IMR-90 (cell line): ENCODE measurements at regions not wholly inside any gene's neighbourhood (a gene's known extent, or its start where the extent isn't known, plus 50 kb on each side); places are given as distances from the start of the nearest gene placed in this dataset.

Experiments used
- ATAC-seq: fragments of 200-7000 bp; cut with Tn5 transposase; 2 replicates; pipeline ENCODE4 v1.9.1; 2020; ENCODE audit warnings: low read depth, mild to moderate bottlenecking, moderate library complexity
- BruUV-seq: library from RNA; stranded (reverse); fragments of 400-500 nt; replicated peaks from 2 replicates; lab custom pipeline; 2021; lab: Mats Ljungman, UMichigan
- CTCF ChIA-PET: fragments of 300-600 bp; formaldehyde crosslinking; extraction: SDS; loops from one replicate; lab custom pipeline; 2021; ENCODE audit warnings: antibody characterized with exemption; lab: Yijun Ruan, JAX
- POLR2A ChIA-PET: fragments of 300-600 bp; sonication (Branson Sonifier 250); formaldehyde crosslinking; loops from one replicate; lab custom pipeline; 2022; ENCODE audit warnings: antibody characterized with exemption; ENCODE audit not compliant: unreplicated experiment; lab: Charles Lee
- DNase-seq: peaks from one replicate; pipeline ENCODE4 v3.0.0; 2013
- H2AFZ ChIP-seq: replicated peaks from 2 replicates; pipeline ENCODE3; 2013; ENCODE audit warnings: low read length, mild to moderate bottlenecking; ENCODE audit not compliant: poor library complexity
- H2AK5ac ChIP-seq: 2 replicates; pipeline ENCODE4 v1.6.1; 2013; ENCODE audit warnings: low read depth, low read length, inconsistent platforms
- H2AK9ac ChIP-seq: replicated peaks from 2 replicates; pipeline ENCODE3; 2013; ENCODE audit warnings: mild to moderate bottlenecking, low read depth, low read length, moderate library complexity; ENCODE audit not compliant: poor library complexity
- H2BK120ac ChIP-seq: 2 replicates; pipeline ENCODE4 v1.6.1; 2013; ENCODE audit warnings: low read depth, low read length, inconsistent platforms
- H2BK15ac ChIP-seq: 3 replicates; pipeline ENCODE4 v1.6.1; 2013; ENCODE audit warnings: low read depth, low read length, inconsistent platforms
- H2BK20ac ChIP-seq: 2 replicates; pipeline ENCODE4 v1.6.1; 2013; ENCODE audit warnings: low read depth, mild to moderate bottlenecking, inconsistent platforms, low read length, moderate library complexity
- H2BK5ac ChIP-seq: 2 replicates; pipeline ENCODE4 v1.6.1; 2013; ENCODE audit warnings: mild to moderate bottlenecking, low read depth, low read length, inconsistent platforms; ENCODE audit not compliant: poor library complexity, severe bottlenecking
- H3K14ac ChIP-seq: replicated peaks from 2 replicates; pipeline ENCODE4 v1.6.1; 2013; ENCODE audit warnings: low read depth, low read length, inconsistent platforms
- H3K18ac ChIP-seq: 2 replicates; pipeline ENCODE4 v1.6.1; 2013; ENCODE audit warnings: low read depth, low read length, control low read depth
- H3K23ac ChIP-seq: 2 replicates; pipeline ENCODE4 v1.6.1; 2013; ENCODE audit warnings: low read depth, low read length, inconsistent platforms
- H3K27ac ChIP-seq: 2 replicates; pipeline ENCODE4 v1.5.1; 2013; ENCODE audit warnings: mild to moderate bottlenecking, control low read depth, low read length; ENCODE audit not compliant: insufficient read depth
- H3K27me3 ChIP-seq: 2 replicates; pipeline ENCODE4 v1.6.1; 2013; ENCODE audit warnings: low read length; ENCODE audit not compliant: control insufficient read depth, insufficient read depth
- H3K36me3 ChIP-seq: 2 replicates; pipeline ENCODE4 v1.6.1; 2013; ENCODE audit warnings: low read length, mixed read lengths; ENCODE audit not compliant: control insufficient read depth, insufficient read depth
- H3K4ac ChIP-seq: 2 replicates; pipeline ENCODE4 v1.6.1; 2013; ENCODE audit warnings: low read depth, low read length, inconsistent platforms
- H3K4me1 ChIP-seq: 2 replicates; pipeline ENCODE4 v1.6.1; 2013; ENCODE audit warnings: low read length, mixed read lengths; ENCODE audit not compliant: control insufficient read depth, insufficient read depth
- H3K4me2 ChIP-seq: 2 replicates; pipeline ENCODE4 v1.6.1; 2013; ENCODE audit warnings: low read depth, mild to moderate bottlenecking, control low read depth, low read length, moderate library complexity
- H3K4me3 ChIP-seq: 2 replicates; pipeline ENCODE4 v1.5.1; 2013; ENCODE audit warnings: low read depth, mild to moderate bottlenecking, control low read depth, low read length, moderate library complexity; ENCODE audit not compliant: insufficient read depth
- H3K56ac ChIP-seq: 2 replicates; pipeline ENCODE4 v1.6.1; 2013; ENCODE audit warnings: low read length, inconsistent platforms; ENCODE audit not compliant: insufficient read depth; ENCODE audit errors: extremely low read depth
- H3K79me1 ChIP-seq, 2 experiments: 2 replicates each; pipeline ENCODE4 v1.6.1; 2013; ENCODE audit warnings: low read length in 2 of 2, inconsistent platforms in 1 of 2, low read depth in 1 of 2
- H3K9ac ChIP-seq: 2 replicates; pipeline ENCODE4 v1.6.1; 2013; ENCODE audit warnings: low read depth, low read length, control low read depth
- H3K9me1 ChIP-seq: 2 replicates; pipeline ENCODE4 v1.6.1; 2013; ENCODE audit warnings: low read length, inconsistent platforms; ENCODE audit not compliant: insufficient read depth
- H3K9me3 ChIP-seq: 2 replicates; pipeline ENCODE4 v1.6.1; 2013; ENCODE audit warnings: low read length; ENCODE audit not compliant: control insufficient read depth, insufficient read depth
- H4K20me1 ChIP-seq: 2 replicates; pipeline ENCODE4 v1.6.1; 2013; ENCODE audit warnings: low read length, inconsistent platforms; ENCODE audit not compliant: insufficient read depth
- H4K5ac ChIP-seq: 2 replicates; pipeline ENCODE4 v1.6.1; 2013; ENCODE audit warnings: mild to moderate bottlenecking, low read depth, low read length, control low read depth
- H4K8ac ChIP-seq, 2 experiments: 2 replicates each; pipeline ENCODE4 v1.6.1; 2013; ENCODE audit warnings: low read depth in 2 of 2, low read length in 2 of 2, control low read depth in 1 of 2, inconsistent platforms in 1 of 2
- H4K91ac ChIP-seq: 2 replicates; pipeline ENCODE4 v1.6.1; 2013; ENCODE audit warnings: low read depth, low read length, inconsistent platforms; ENCODE audit not compliant: insufficient read depth
- NFE2L2 ChIP-seq: fragments of 150-350 bp; IDR thresholded peaks from 2 replicates; pipeline ENCODE4 v1.6.1; 2016; ENCODE audit warnings: low read depth, mild to moderate bottlenecking, low read length
- RAD21 ChIP-seq: IDR thresholded peaks from 2 replicates; pipeline ENCODE4 v1.6.1; 2012; ENCODE audit warnings: low read length, improper control_type of control experiment
- WGBS, 2 experiments: methylation state at CpG; one replicate each; pipeline versions ENCODE4 v1.1.5 to v1.1.7; 2013; ENCODE audit warnings: missing lambda C conversion rate in 2 of 2; ENCODE audit not compliant: insufficient read length in 1 of 2; ENCODE audit errors: extremely low coverage in 2 of 2; 5-methylcytosine and 5-hydroxymethylcytosine counted together
- dilution Hi-C: fragments of 300-500 bp; cut with HindIII; formaldehyde crosslinking; loops from one replicate; pipeline ENCODE4 v1.14.3; 2018; ENCODE audit warnings: low sequenced_read_pairs; ENCODE audit not compliant: unreplicated experiment
- in situ Hi-C: fragments of 300-500 bp; cut with MboI; formaldehyde crosslinking; loops from 3 replicates; pipeline ENCODE4 v1.14.3; 2019; ENCODE audit warnings: low sequenced_read_pairs, inconsistent platforms, mixed read lengths
- intact Hi-C: fragments of 100-400 bp; cut with micrococcal nuclease; formaldehyde crosslinking; loops from 2 replicates; pipeline ENCODE4 v1.10.0; 2022

DNA sequence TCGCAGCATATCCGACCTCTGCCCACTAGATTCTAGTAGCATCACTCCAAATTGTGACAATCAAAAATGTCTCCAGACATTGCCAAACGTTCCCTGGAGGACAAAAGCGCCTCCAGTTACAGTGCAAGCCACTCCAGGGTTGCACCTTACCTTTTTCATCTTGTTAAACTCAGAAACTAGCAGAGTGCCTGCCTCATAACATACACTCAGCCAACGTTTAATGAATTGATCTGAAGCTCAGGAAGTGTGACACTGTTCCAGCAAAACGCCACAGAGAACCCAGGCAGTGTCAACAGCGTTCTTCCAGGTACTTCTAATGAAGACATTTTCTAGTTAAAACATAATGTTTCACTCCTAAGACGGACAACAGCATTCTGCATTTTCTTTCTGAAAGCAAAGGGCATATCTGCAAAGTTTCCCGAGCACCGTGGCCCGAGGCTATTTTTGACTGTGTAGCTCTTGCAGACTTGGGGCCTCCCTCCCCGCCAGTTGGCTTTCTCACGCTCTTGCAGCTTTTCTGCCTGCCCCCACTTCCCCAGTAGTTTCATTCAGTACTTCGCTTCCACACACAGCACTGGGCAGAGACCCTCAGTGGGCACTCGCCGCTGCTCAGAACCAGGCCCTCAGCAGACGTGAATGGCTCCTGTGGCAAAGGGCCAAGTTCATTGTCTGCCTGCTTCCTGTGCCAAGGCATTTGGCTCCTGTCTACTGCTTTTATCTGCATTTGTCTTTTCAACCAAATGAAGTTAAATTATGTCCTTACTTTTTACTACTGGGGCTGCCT, 133.4 kb upstream of the TTC29 start:
- Histone ChIP-seq H2AFZ (no peak overlapping the region), H3K4me3 (no peak overlapping the region), H2BK120ac (no peak overlapping the region), H2BK5ac (no peak overlapping the region), H3K27ac (no peak overlapping the region), H2BK20ac (no peak overlapping the region), H3K9me3 (no peaks in the 10 kb centered on the region), H3K9me1 (no peaks in the 10 kb centered on the region), H2AK5ac (no peak overlapping the region), H3K9ac (no peak overlapping the region), H3K79me1 (no peaks in the 10 kb centered on the region), H3K18ac (no peak overlapping the region), H3K4me2 (no peak overlapping the region), H3K56ac (no peak overlapping the region), H4K20me1 (no peaks in the 10 kb centered on the region), H3K23ac (no peak overlapping the region), H4K5ac (no peak overlapping the region), H3K36me3 (no peaks in the 10 kb centered on the region), H3K4me1 (no peaks in the 10 kb centered on the region), H3K14ac (no peak overlapping the region), H3K27me3 (peaks cover 17% of the 10 kb centered on the region), H4K8ac (no peak overlapping the region), H3K4ac (no peak overlapping the region), H4K91ac (no peak overlapping the region), H2AK9ac (no peak overlapping the region), H2BK15ac (no peak overlapping the region)
- WGBS, 2 experiments = 34% methylated on average over 4 of the region's 17 CpGs; no CpG with 5 or more reads in 1 of the 2 experiments
- DNase-seq (no peak), ATAC-seq (no peak)
- intact Hi-C loops = no loop called here
- POLR2A ChIA-PET = no interaction called here
- in situ Hi-C loops = no loop called here
- TF ChIP-seq RAD21 (no peak), NFE2L2 (no peak)
- no TSS peak for BruUV-seq
- dilution Hi-C loops = no loop called here
- CTCF ChIA-PET = no interaction called here
